Lung (tissue), 11 donors: ENCODE measurements at regions not wholly inside any gene's neighbourhood (a gene's known extent, or its start where the extent isn't known, plus 50 kb on each side); places are given as distances from the start of the nearest gene placed in this dataset.
A peak's percentile ranks its signal among the peaks of the same experiment; 100 is the strongest.

ENCODE experiments used
- ATAC-seq: fragments of 200-7000 bp; cut with Tn5 transposase; one replicate; pipeline ENCODE4 v1.9.1; 2020; ENCODE audit warnings: moderate number of reproducible peaks; ENCODE audit not compliant: insufficient read depth, low FRiP score
- DNase-seq, 3 donors: peaks; one replicate each; pipeline ENCODE4 v3.0.0-alpha.2; 2013 to 2017
- H3K27ac ChIP-seq, 2 donors: one replicate each; pipeline ENCODE4 v1.5.1; 2013; ENCODE audit warnings: mild to moderate bottlenecking in 2 of 2, moderate library complexity in 2 of 2, control low read depth in 1 of 2, inconsistent platforms in 1 of 2, low read depth in 1 of 2, low read length in 1 of 2
- H3K27me3 ChIP-seq, 3 donors: one replicate each; pipeline ENCODE4 v1.5.1; 2013; ENCODE audit warnings: low read length in 2 of 3; ENCODE audit not compliant: control insufficient read depth in 3 of 3, insufficient read depth in 3 of 3
- H3K36me3 ChIP-seq, 4 donors: one replicate each; pipeline ENCODE4 v1.5.1; 2013; ENCODE audit warnings: low read length in 4 of 4, mild to moderate bottlenecking in 1 of 4, moderate library complexity in 1 of 4; ENCODE audit not compliant: control insufficient read depth in 4 of 4, insufficient read depth in 4 of 4
- H3K4me1 ChIP-seq, 5 donors: one replicate each; pipeline ENCODE4 v1.5.1; 2013; ENCODE audit warnings: low read length in 5 of 5, mild to moderate bottlenecking in 2 of 5, moderate library complexity in 1 of 5; ENCODE audit not compliant: control insufficient read depth in 5 of 5, insufficient read depth in 5 of 5
- H3K4me3 ChIP-seq: one replicate; pipeline ENCODE4 v1.5.1; 2013; ENCODE audit warnings: mild to moderate bottlenecking, control low read depth, moderate library complexity
- H3K9ac ChIP-seq, 2 donors: one replicate each; pipeline ENCODE4 v1.5.1; 2013; ENCODE audit warnings: low read length in 2 of 2, control low read depth in 1 of 2; ENCODE audit not compliant: insufficient read depth in 1 of 2
- H3K9me3 ChIP-seq, 4 donors: one replicate each; pipeline ENCODE4 v1.5.1; 2013; ENCODE audit warnings: low read length in 3 of 4, mild to moderate bottlenecking in 1 of 4, moderate library complexity in 1 of 4; ENCODE audit not compliant: control insufficient read depth in 4 of 4, insufficient read depth in 3 of 4
- WGBS, 2 donors: extraction: QIAGEN DNeasy Blood & Tissue Kit; methylation state at CpG; one replicate each; pipeline ENCODE4 v1.1.7; 2013; 5-methylcytosine and 5-hydroxymethylcytosine counted together
- TF ChIP-seq, protein P1 (sequence below): IDR thresholded peaks from 2 replicates; pipeline ENCODE4 v1.5.1; 2012; ENCODE audit warnings: mild to moderate bottlenecking; ENCODE audit errors: control extremely low read depth, extremely low read depth
- donor health status: control.
- donor health status: control.
- donor health status: Bipolar disorder and iron deficiency.
- donor health status: healthy.
- donor health status: DM: yes; HTN: yes; CAD: no.

DNA sequence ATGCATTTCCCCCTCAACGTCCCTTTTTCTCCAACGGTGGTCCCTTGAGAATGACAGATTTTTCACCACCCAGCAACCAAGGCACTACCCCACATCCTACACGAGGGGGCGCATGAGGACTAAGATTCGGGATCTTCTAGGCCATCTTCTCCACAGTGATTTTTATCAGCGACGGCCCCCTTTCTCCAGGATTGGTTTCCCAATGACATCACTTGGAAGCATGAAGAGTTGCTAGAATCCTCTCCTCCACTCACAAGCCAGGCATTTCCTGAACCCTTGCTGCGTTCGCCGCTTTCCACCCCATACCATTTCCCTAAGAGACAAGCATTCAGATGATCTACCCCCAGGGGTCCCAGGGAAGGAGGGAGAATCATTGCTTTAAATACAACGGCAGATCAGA, 252.0 kb downstream of the HIVEP2 start:
- Histone ChIP-seq H3K9me3 (no peaks in the 10 kb centered on the region), H3K27me3 (no peaks in the 10 kb centered on the region), H3K36me3 (no peaks in the 10 kb centered on the region), H3K9ac (no peak overlapping the region), H3K4me1 (peaks cover 0 to 44% (median 6%) of the 10 kb centered on the region in 5 donors), H3K27ac (no peak overlapping the region), H3K4me3 (no peak overlapping the region)
- 25 to 27% methylated on average over 11 of the region's 11 CpGs for WGBS, 2 donors
- ATAC-seq (peak; percentile 72), DNase-seq (peak; percentile 82 to 90 (median 87))
- TF ChIP-seq, protein P1, sequence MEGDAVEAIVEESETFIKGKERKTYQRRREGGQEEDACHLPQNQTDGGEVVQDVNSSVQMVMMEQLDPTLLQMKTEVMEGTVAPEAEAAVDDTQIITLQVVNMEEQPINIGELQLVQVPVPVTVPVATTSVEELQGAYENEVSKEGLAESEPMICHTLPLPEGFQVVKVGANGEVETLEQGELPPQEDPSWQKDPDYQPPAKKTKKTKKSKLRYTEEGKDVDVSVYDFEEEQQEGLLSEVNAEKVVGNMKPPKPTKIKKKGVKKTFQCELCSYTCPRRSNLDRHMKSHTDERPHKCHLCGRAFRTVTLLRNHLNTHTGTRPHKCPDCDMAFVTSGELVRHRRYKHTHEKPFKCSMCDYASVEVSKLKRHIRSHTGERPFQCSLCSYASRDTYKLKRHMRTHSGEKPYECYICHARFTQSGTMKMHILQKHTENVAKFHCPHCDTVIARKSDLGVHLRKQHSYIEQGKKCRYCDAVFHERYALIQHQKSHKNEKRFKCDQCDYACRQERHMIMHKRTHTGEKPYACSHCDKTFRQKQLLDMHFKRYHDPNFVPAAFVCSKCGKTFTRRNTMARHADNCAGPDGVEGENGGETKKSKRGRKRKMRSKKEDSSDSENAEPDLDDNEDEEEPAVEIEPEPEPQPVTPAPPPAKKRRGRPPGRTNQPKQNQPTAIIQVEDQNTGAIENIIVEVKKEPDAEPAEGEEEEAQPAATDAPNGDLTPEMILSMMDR = peak; percentile 91

DNA sequence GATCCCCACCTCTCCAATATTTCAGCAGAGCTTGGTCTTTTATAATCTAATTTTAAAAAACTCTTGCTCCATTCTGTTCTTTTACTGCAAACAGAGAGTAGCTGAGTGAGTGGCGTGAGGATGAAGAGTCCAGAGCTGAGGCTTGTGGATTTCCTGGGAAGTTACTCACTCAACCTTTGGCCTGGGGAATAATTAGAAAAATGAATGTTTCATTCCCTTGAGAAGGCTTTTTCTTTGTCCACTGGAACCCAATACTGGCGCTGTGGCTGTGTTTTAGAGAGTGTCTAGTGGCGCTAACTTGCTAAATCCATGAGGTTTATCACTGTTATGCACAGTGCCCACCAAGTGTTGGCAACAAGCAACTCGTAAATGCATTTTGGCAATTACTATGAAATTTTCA, 251.5 kb downstream of the HIVEP2 start:
- no peaks in the 10 kb centered on the region for H3K9me3 ChIP-seq
- no peak overlapping the region for H3K27ac ChIP-seq
- no peaks in the 10 kb centered on the region for H3K36me3 ChIP-seq
- H3K27me3 ChIP-seq = no peaks in the 10 kb centered on the region
- no peak overlapping the region for H3K4me3 ChIP-seq
- TF ChIP-seq, protein P1 = no peak
- H3K4me1 ChIP-seq = peaks cover 0 to 48% (median 6%) of the 10 kb centered on the region in 5 donors
- DNase-seq (no peak), ATAC-seq (no peak)
- no peak overlapping the region for H3K9ac ChIP-seq
- 87 to 88% methylated on average over 4 of the region's 4 CpGs for WGBS, 2 donors

DNA sequence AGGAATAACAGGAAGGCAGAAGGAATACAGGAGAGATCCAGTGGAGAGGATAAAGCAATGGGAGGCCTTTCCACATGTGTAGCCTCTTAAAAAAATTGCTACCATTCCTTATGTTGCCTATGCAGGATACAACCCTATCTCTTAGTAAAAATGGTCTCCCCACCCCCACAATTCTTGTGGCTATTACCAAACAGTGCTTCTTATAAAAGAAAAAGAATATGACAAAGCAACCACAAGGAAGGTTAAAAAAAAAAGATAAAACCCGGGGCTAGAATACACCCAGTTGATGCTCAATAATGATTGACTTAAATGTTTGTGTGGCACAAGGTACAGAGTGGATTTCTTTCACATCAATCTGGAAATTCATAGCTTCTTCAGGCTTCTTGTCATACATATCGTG, 250.9 kb downstream of the HIVEP2 start:
- no peak overlapping the region for H3K4me3 ChIP-seq
- H3K9ac ChIP-seq = no peak overlapping the region
- TF ChIP-seq, protein P1 = no peak
- DNase-seq (no peak), ATAC-seq (no peak)
- H3K36me3 ChIP-seq = no peaks in the 10 kb centered on the region
- no peaks in the 10 kb centered on the region for H3K27me3 ChIP-seq
- WGBS, 2 donors = 66 to 71% methylated on average over 2 of the region's 2 CpGs
- H3K27ac ChIP-seq = no peak overlapping the region
- H3K9me3 ChIP-seq = no peaks in the 10 kb centered on the region
- H3K4me1 ChIP-seq = peaks cover 0 to 48% (median 6%) of the 10 kb centered on the region in 5 donors

DNA sequence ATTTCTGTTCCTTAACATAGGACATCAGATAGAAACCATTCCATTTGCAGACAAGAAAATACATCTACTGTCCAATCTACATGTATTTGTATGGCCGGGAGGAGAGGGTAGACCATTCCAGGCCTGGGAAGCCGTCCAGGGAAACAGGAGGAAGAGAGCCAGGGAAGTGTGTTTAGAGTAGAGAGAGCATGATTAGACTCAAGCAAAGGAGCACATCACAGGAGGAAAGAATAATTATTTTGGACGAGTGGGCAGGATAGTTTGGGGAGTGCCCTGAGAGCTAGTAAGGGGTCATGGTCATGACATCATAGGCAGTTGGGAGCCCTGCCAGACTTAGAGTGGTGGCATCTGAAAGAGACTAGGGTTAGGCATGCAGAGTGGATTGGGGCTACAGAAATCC, 250.0 kb downstream of the HIVEP2 start:
- TF ChIP-seq, protein P1 = no peak
- DNase-seq = peak; percentile 51 to 85 (median 74)

More for the DNA sequence above, 250.0 kb downstream of the HIVEP2 start:
- Histone ChIP-seq H3K9ac (no peak overlapping the region), H3K27me3 (no peaks in the 10 kb centered on the region), H3K36me3 (no peaks in the 10 kb centered on the region), H3K9me3 (no peaks in the 10 kb centered on the region), H3K4me1 (peaks cover 0 to 48% (median 6%) of the 10 kb centered on the region in 5 donors), H3K4me3 (no peak overlapping the region), H3K27ac (no peak overlapping the region)
- 47 to 65% methylated on average over 3 of the region's 3 CpGs for WGBS, 2 donors
- ATAC-seq = no peak
